B cell (primary cell): ENCODE measurements at regions not wholly inside any gene's neighbourhood (a gene's known extent, or its start where the extent isn't known, plus 50 kb on each side); places are given as distances from the start of the nearest gene placed in this dataset.

Experiments
- ATAC-seq: fragments of 200-7000 bp; cut with Tn5 transposase; one replicate; pipeline ENCODE4 v1.10.0; 2021; ENCODE audit warnings: low read depth, mild to moderate bottlenecking, moderate number of reproducible peaks, moderate library complexity
- CTCF ChIA-PET: fragments of 350-600 bp; sonication (Branson Sonifier 250); formaldehyde crosslinking; loops from one replicate; lab custom pipeline; 2021; ENCODE audit warnings: antibody characterized with exemption, inconsistent platforms; lab: Charles Lee
- POLR2A ChIA-PET: fragments of 350-600 bp; sonication (Branson Sonifier 250); formaldehyde crosslinking; loops from one replicate; lab custom pipeline; 2021; ENCODE audit warnings: antibody characterized with exemption; lab: Charles Lee
- DNase-seq: peaks from one replicate; pipeline ENCODE4 v3.0.0; 2013
- H2AFZ ChIP-seq: 2 replicates; pipeline ENCODE4 v1.6.1; 2012; ENCODE audit warnings: mild to moderate bottlenecking, low read depth, low read length; ENCODE audit not compliant: insufficient read depth, poor library complexity, severe bottlenecking
- H3K27ac ChIP-seq, 2 donors: 1 replicate in 1 of 2; 2 replicates in 1 of 2; pipeline ENCODE4 v1.5.1; 2012 to 2013; ENCODE audit warnings: low read length in 2 of 2, mild to moderate bottlenecking in 2 of 2, moderate library complexity in 1 of 2
- H3K27me3 ChIP-seq, 4 experiments: fragments of 200-600 bp in 1 of 4; sonication (generic) in 1 of 4; replicated peaks in 1 of 4; 1 replicate in 2 of 4; 2 replicates in 2 of 4; pipeline versions ENCODE4 v1.6.1 to v1.7.0; 2013 to 2016; ENCODE audit warnings: low read length in 3 of 4, mild to moderate bottlenecking in 2 of 4, mixed read lengths in 1 of 4, moderate library complexity in 1 of 4; ENCODE audit not compliant: insufficient read depth in 4 of 4, control insufficient read depth in 3 of 4; ENCODE audit errors: control extremely low read depth in 1 of 4
- H3K36me3 ChIP-seq, 2 experiments: replicated peaks in 1 of 2; 1 replicate in 1 of 2; 2 replicates in 1 of 2; pipeline versions ENCODE4 v1.6.1 to v1.7.1; 2013; ENCODE audit warnings: low read length in 1 of 2; ENCODE audit not compliant: insufficient read depth in 2 of 2, control insufficient read depth in 1 of 2; ENCODE audit errors: control extremely low read depth in 1 of 2, extremely low read depth in 1 of 2
- H3K4me1 ChIP-seq, 2 donors: fragments of 200-600 bp in 1 of 2; sonication (generic) in 1 of 2; 1 replicate in 1 of 2; 2 replicates in 1 of 2; pipeline versions ENCODE4 v1.5.1 to v1.6.1; 2013 to 2017; ENCODE audit warnings: low read length in 2 of 2; ENCODE audit not compliant: control insufficient read depth in 2 of 2, insufficient read depth in 2 of 2
- H3K4me2 ChIP-seq: replicated peaks from 2 replicates; pipeline ENCODE3; 2012; ENCODE audit warnings: mild to moderate bottlenecking, low read depth, low read length; ENCODE audit not compliant: poor library complexity, severe bottlenecking
- H3K4me3 ChIP-seq, 5 experiments: fragments of 200-600 bp in 1 of 5; sonication (generic) in 1 of 5; 1 replicate in 3 of 5; 2 replicates in 2 of 5; pipeline versions ENCODE4 v1.5.1 to v1.7.0; 2011 to 2016; ENCODE audit warnings: low read length in 4 of 5, mild to moderate bottlenecking in 4 of 5, low read depth in 2 of 5, control low read depth in 1 of 5, moderate library complexity in 1 of 5; ENCODE audit not compliant: insufficient read depth in 1 of 5; ENCODE audit errors: control extremely low read depth in 1 of 5, extremely low read depth in 1 of 5
- H3K79me2 ChIP-seq: fragments of 200-600 bp; sonication (generic); one replicate; pipeline ENCODE4 v1.6.0; 2016; ENCODE audit warnings: low read length; ENCODE audit not compliant: control insufficient read depth, insufficient read depth
- H3K9ac ChIP-seq: fragments of 200-600 bp; sonication (generic); 2 replicates; pipeline ENCODE4 v1.6.1; 2017; ENCODE audit warnings: mild to moderate bottlenecking, low read length, moderate library complexity
- H3K9me3 ChIP-seq, 3 donors: one replicate each; pipeline versions ENCODE4 v1.6.1 to v1.7.1; 2013; ENCODE audit warnings: low read length in 2 of 3; ENCODE audit not compliant: control insufficient read depth in 2 of 3, insufficient read depth in 1 of 3; ENCODE audit errors: control extremely low read depth in 1 of 3
- H4K20me1 ChIP-seq: 2 replicates; pipeline ENCODE4 v1.6.0; 2012; ENCODE audit warnings: mild to moderate bottlenecking, low read length; ENCODE audit not compliant: insufficient read depth, control insufficient read depth, poor library complexity, severe bottlenecking
- H3K27ac Mint-ChIP-seq: one replicate; pipeline ENCODE4 v1.8.0; 2021; ENCODE audit warnings: mixed read lengths
- H3K27me3 Mint-ChIP-seq: one replicate; pipeline ENCODE4 v1.8.0; 2021; ENCODE audit warnings: mixed read lengths
- H3K4me1 Mint-ChIP-seq: one replicate; pipeline ENCODE4 v1.8.0; 2021; ENCODE audit warnings: mixed read lengths
- H3K4me3 Mint-ChIP-seq: one replicate; pipeline ENCODE4 v1.8.0; 2021; ENCODE audit warnings: mixed read lengths
- H3K9me3 Mint-ChIP-seq: one replicate; pipeline ENCODE4 v1.8.0; 2022; ENCODE audit warnings: mixed read lengths; ENCODE audit not compliant: insufficient read depth
- EZH2 ChIP-seq: IDR thresholded peaks from 2 replicates; pipeline ENCODE4 v1.6.1; 2012; ENCODE audit warnings: borderline replicate concordance, low read depth, mild to moderate bottlenecking, moderate library complexity, low read length; ENCODE audit not compliant: insufficient read depth, poor library complexity, severe bottlenecking
- WGBS: methylation state at CpG from one replicate; pipeline ENCODE4 v1.1.5; 2013; ENCODE audit warnings: missing lambda C conversion rate; ENCODE audit not compliant: insufficient coverage; 5-methylcytosine and 5-hydroxymethylcytosine counted together
- intact Hi-C: fragments of 100-400 bp; cut with micrococcal nuclease; formaldehyde crosslinking; loops from one replicate; pipeline ENCODE4 v1.10.0; 2022
- TF ChIP-seq, protein P1 (sequence below): fragments of 200-600 bp; IDR thresholded peaks from one replicate; pipeline ENCODE4 v1.8.0; 2022; ENCODE audit warnings: antibody characterized with exemption, mild to moderate bottlenecking

DNA sequence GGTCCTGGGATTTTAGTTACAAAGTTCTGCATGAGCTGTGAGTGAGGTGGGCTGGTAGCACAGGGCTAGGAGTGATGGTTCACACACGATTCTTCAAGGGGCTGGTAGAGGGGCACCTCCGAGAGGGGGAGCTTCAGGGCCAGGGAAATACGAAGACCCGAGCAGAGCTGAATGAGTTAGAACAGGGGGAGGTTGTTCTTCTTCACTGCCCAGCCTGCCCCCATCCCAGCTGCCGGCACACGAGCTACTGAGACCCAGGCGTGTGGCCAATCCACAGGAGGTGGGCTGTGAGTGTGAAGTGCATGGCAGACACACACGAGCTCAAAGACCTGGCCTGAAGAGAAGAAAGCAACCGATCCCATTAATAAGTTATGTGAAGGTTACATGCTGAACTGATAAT is 256.2 kb upstream of the ZNF32 start:
- Histone ChIP-seq H3K27me3 (peaks cover 0 to 3% (median 0%) of the 10 kb centered on the region in 4 experiments), H4K20me1 (no peaks in the 10 kb centered on the region), H3K4me1 (no peaks in the 10 kb centered on the region), H3K4me2 (no peak overlapping the region), H3K79me2 (no peaks in the 10 kb centered on the region), H3K9me3 (peaks cover 0 to 4% (median 0%) of the 10 kb centered on the region in 3 donors), H3K27ac (no peak overlapping the region), H3K4me3 (no peak overlapping the region), H3K36me3 (no peaks in the 10 kb centered on the region), H2AFZ (no peak overlapping the region), H3K9ac (no peak overlapping the region)
- no peak for DNase-seq
- no peak for ATAC-seq
- Mint-ChIP-seq H3K4me3 (no peak overlapping the region), H3K27ac (no peak overlapping the region), H3K4me1 (no peaks in the 10 kb centered on the region), H3K9me3 (no peaks in the 10 kb centered on the region), H3K27me3 (no peaks in the 10 kb centered on the region)
- CTCF ChIA-PET = no interaction called here
- 62% methylated on average over 4 of the region's 9 CpGs for WGBS
- POLR2A ChIA-PET = no interaction called here
- intact Hi-C loops = no loop called here
- TF ChIP-seq EZH2 = no peak
- TF ChIP-seq, protein P1, sequence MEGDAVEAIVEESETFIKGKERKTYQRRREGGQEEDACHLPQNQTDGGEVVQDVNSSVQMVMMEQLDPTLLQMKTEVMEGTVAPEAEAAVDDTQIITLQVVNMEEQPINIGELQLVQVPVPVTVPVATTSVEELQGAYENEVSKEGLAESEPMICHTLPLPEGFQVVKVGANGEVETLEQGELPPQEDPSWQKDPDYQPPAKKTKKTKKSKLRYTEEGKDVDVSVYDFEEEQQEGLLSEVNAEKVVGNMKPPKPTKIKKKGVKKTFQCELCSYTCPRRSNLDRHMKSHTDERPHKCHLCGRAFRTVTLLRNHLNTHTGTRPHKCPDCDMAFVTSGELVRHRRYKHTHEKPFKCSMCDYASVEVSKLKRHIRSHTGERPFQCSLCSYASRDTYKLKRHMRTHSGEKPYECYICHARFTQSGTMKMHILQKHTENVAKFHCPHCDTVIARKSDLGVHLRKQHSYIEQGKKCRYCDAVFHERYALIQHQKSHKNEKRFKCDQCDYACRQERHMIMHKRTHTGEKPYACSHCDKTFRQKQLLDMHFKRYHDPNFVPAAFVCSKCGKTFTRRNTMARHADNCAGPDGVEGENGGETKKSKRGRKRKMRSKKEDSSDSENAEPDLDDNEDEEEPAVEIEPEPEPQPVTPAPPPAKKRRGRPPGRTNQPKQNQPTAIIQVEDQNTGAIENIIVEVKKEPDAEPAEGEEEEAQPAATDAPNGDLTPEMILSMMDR = no peak

GRCh38 chr10:43904301-43904700 is 255.6 kb upstream of the ZNF32 start:
- H3K36me3 ChIP-seq = no peaks in the 10 kb centered on the region
- WGBS = 96% methylated on average over 4 of the region's 7 CpGs
- no peak overlapping the region for H2AFZ ChIP-seq
- intact Hi-C loops = no loop called here
- H3K9me3 ChIP-seq = peaks cover 0 to 4% (median 0%) of the 10 kb centered on the region in 3 donors
- Mint-ChIP-seq H3K27me3 (no peaks in the 10 kb centered on the region), H3K4me3 (no peak overlapping the region), H3K27ac (no peak overlapping the region), H3K9me3 (no peaks in the 10 kb centered on the region), H3K4me1 (no peaks in the 10 kb centered on the region)
- H3K4me3 ChIP-seq = no peak overlapping the region
- ATAC-seq (no peak), DNase-seq (no peak)
- no peak overlapping the region for H3K9ac ChIP-seq
- ChIA-PET POLR2A (no interaction called here), CTCF (no interaction called here)
- no peaks in the 10 kb centered on the region for H4K20me1 ChIP-seq
- no peak for TF ChIP-seq EZH2
- TF ChIP-seq, protein P1 = no peak
- H3K27ac ChIP-seq = no peak overlapping the region
- H3K27me3 ChIP-seq = peaks cover 0 to 3% (median 0%) of the 10 kb centered on the region in 4 experiments
- no peak overlapping the region for H3K4me2 ChIP-seq
- no peaks in the 10 kb centered on the region for H3K79me2 ChIP-seq
- no peaks in the 10 kb centered on the region for H3K4me1 ChIP-seq
